RWPE2 (cell line): ENCODE measurements at regions not wholly inside any gene's neighbourhood (a gene's known extent, or its start where the extent isn't known, plus 50 kb on each side); places are given as distances from the start of the nearest gene placed in this dataset.

Source experiments
- ATAC-seq: fragments of 200-7000 bp; cut with Tn5 transposase; 3 replicates; pipeline ENCODE4 v1.9.1; 2021; ENCODE audit warnings: low read depth
- DNase-seq: peaks from one replicate; pipeline ENCODE4 v3.0.0-alpha.2; 2020; ENCODE audit warnings: low spot score
- H3K27ac ChIP-seq: fragments of 450-650 bp; 2 replicates; pipeline ENCODE4 v1.5.1; 2017; ENCODE audit warnings: mild to moderate bottlenecking; ENCODE audit not compliant: poor library complexity, severe bottlenecking
- H3K27me3 ChIP-seq: fragments of 250-450 bp; sonication (Bioruptor Pico); 2 replicates; pipeline ENCODE4 v1.5.1; 2021; ENCODE audit warnings: mild to moderate bottlenecking, moderate library complexity; ENCODE audit not compliant: insufficient read depth, poor library complexity, severe bottlenecking
- H3K36me3 ChIP-seq: fragments of 250-450 bp; sonication (Bioruptor Pico); 2 replicates; pipeline ENCODE4 v1.5.1; 2020; ENCODE audit warnings: low read depth, mild to moderate bottlenecking, moderate library complexity
- H3K4me1 ChIP-seq: fragments of 250-450 bp; sonication (Bioruptor Pico); 2 replicates; pipeline ENCODE4 v1.5.1; 2021; ENCODE audit warnings: mild to moderate bottlenecking, moderate library complexity; ENCODE audit not compliant: insufficient read depth, poor library complexity, severe bottlenecking
- H3K4me3 ChIP-seq: fragments of 250-450 bp; sonication (Bioruptor Pico); 2 replicates; pipeline ENCODE4 v1.5.1; 2021; ENCODE audit warnings: mild to moderate bottlenecking, moderate library complexity; ENCODE audit not compliant: severe bottlenecking
- H3K9me3 ChIP-seq: fragments of 250-450 bp; sonication (Bioruptor Pico); 2 replicates; pipeline ENCODE4 v1.5.1; 2021; ENCODE audit warnings: mild to moderate bottlenecking, moderate library complexity; ENCODE audit not compliant: severe bottlenecking
- CTCF ChIP-seq: fragments of 450-650 bp; IDR thresholded peaks from one replicate; pipeline ENCODE4 v1.5.1; 2017; ENCODE audit warnings: mild to moderate bottlenecking, moderate library complexity; ENCODE audit not compliant: poor library complexity, severe bottlenecking

GRCh38 chr21:35199733-35200015 is 150.6 kb upstream of the RUNX1 start:
- ATAC-seq, result no peak
- DNase-seq, result no peak
- no peak for TF ChIP-seq CTCF
- Histone ChIP-seq H3K4me1 (peaks cover 15% of the 10 kb centered on the region), H3K4me3 (no peak overlapping the region), H3K27me3 (no peaks in the 10 kb centered on the region), H3K9me3 (no peaks in the 10 kb centered on the region), H3K27ac (no peak overlapping the region), H3K36me3 (no peaks in the 10 kb centered on the region)

GRCh38 chr21:35198982-35199732 is 150.1 kb upstream of the RUNX1 start:
- no peak for DNase-seq
- no peaks in the 10 kb centered on the region for H3K27me3 ChIP-seq
- ATAC-seq, result no peak
- H3K9me3 ChIP-seq, result no peaks in the 10 kb centered on the region
- TF ChIP-seq CTCF, result no peak
- H3K4me1 ChIP-seq, result peaks cover 15% of the 10 kb centered on the region
- peak overlapping the region; percentile 84 for H3K27ac ChIP-seq
- H3K4me3 ChIP-seq, result no peak overlapping the region
- H3K36me3 ChIP-seq, result no peaks in the 10 kb centered on the region

GRCh38 chr21:35198565-35198964 is 149.5 kb upstream of the RUNX1 start:
- Histone ChIP-seq H3K4me1 (peaks cover 15% of the 10 kb centered on the region), H3K36me3 (no peaks in the 10 kb centered on the region), H3K27ac (peak overlapping the region; percentile 84), H3K9me3 (no peaks in the 10 kb centered on the region), H3K4me3 (no peak overlapping the region), H3K27me3 (no peaks in the 10 kb centered on the region)
- no peak for DNase-seq
- no peak for TF ChIP-seq CTCF
- ATAC-seq, result no peak

GRCh38 chr21:35197992-35198431 is 148.9 kb upstream of the RUNX1 start:
- H3K27me3 ChIP-seq, result no peaks in the 10 kb centered on the region
- peaks cover 15% of the 10 kb centered on the region for H3K4me1 ChIP-seq
- no peak overlapping the region for H3K4me3 ChIP-seq
- TF ChIP-seq CTCF, result no peak
- ATAC-seq (peak; percentile 92), DNase-seq (peak; percentile 71)
- peak overlapping the region; percentile 84 for H3K27ac ChIP-seq
- no peaks in the 10 kb centered on the region for H3K9me3 ChIP-seq
- no peaks in the 10 kb centered on the region for H3K36me3 ChIP-seq

- DNase-seq (no peak), ATAC-seq (no peak)
- Histone ChIP-seq H3K4me1 (peaks cover 15% of the 10 kb centered on the region), H3K27me3 (no peaks in the 10 kb centered on the region), H3K27ac (peak overlapping the region; percentile 84), H3K9me3 (no peaks in the 10 kb centered on the region), H3K36me3 (no peaks in the 10 kb centered on the region), H3K4me3 (no peak overlapping the region)
- no peak for TF ChIP-seq CTCF
Measured at GRCh38 chr21:35197191-35197590, 148.1 kb upstream of the RUNX1 start.
